Epithelial cell of prostate (primary cell): ENCODE measurements at regions not wholly inside any gene's neighbourhood (a gene's known extent, or its start where the extent isn't known, plus 50 kb on each side); places are given as distances from the start of the nearest gene placed in this dataset.
"Not testable (repeated sequence)": the region's sequence is repeated elsewhere in the genome, so short reads cannot be mapped to it uniquely, and the experiment has no call there.

Source experiments
- DNase-seq: peaks from one replicate; pipeline ENCODE4 v3.0.0-alpha.2; 2011; ENCODE audit warnings: low read depth, low spot score
- H3K27ac ChIP-seq: fragments of 450-650 bp; 2 replicates; pipeline ENCODE4 v1.5.1; 2017; ENCODE audit warnings: mild to moderate bottlenecking

DNA sequence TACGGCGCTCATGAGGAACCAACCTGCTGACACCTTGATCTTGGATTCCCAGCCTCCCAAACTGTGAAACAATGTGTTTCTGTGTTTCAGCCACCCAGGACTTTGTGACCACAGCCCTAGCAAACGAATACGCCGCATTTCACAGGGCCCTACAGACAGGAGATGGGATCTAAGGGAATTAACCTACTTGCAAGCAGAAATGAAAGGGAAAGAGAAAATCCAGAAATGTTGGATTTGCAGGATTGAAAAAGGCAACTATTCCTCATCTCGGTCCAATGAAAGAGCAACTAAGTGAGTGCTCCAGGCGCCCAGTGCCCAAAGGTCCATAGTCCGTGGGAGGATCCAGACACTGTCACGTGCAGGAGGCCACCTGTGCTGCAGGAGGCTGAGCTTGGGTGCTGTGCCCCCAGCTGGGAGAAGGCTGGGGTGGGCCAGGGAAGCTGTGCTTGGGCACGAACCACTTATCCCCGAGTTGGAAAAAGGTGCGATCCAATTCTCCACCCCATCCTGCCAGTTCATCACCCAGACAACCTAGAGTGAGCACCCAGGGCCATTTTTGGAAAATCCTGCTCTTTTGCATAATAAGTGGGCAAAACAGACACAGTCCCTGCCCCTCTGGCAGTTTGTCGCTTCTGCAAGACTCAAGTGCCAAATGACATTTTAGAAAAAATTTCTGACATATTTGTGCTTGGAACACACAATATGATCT is 177.9 kb downstream of the C9orf50 start:
- no peak for DNase-seq
- no peak overlapping the region for H3K27ac ChIP-seq

DNA sequence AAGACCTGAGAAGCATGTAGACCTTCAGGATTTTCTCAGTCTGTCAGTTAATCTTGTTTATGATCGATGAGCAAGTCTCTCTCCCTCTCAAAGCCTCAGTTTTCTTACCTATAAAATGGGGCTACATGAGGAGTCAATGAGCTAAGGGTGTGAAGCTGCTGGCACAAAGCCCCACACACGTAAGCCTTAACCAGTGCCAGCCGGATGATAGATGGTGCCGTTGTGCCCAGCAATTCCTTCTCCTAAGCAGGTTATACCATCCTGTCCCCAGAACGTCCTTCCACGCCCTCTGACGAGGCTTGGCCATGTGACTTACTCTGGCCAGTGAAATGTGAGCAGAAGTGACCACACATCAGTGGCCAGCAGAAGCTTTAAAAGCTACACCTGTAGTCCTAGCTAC is 179.0 kb downstream of the C9orf50 start:
- no peak for DNase-seq
- H3K27ac ChIP-seq: no peak overlapping the region

DNA sequence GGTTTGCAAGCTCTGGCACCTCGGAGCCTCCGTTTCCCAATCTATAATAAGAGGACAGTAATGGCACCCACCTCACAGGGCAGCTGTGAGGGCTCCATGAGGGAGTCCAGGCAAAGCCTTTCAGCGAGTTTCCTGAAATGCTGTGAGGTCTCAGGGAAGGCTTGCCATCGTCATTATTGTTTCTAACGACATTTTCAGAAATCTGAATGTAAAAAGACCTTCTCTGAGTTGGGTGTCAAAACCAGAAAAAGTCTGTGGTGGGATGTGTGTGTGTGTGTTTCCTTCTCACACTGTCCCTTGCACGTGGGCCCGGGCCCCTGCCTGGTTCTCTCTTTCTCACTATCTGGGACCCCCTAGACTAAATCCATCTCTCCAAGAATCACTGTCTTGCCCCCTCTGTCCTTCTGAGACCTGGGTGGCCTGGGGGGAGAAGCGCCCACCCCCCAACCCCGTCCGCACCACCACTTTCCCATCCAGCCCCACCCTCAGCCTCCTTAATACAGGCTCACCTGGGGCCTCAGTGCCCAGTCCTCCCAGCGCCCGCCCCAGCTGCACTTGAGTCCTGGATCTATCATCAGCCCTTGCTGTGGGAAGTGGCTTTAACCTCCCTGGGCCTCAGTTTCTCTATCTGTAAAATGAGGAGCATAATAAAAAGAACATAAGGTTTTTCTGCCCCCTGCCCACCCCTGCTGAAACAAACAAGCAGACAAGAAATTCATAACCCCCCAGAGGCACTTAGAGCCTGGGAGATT is 180.3 kb downstream of the C9orf50 start:
- no peak for DNase-seq

GRCh38 chr9:129439242-129439641 is 181.7 kb downstream of the C9orf50 start:
- no peak overlapping the region for H3K27ac ChIP-seq
- no peak for DNase-seq

More for the DNA sequence above, 180.3 kb downstream of the C9orf50 start:
- H3K27ac ChIP-seq: no peak overlapping the region

- no peak for DNase-seq
- H3K27ac ChIP-seq: no peak overlapping the region
These were observed 183.1 kb downstream of the C9orf50 start for GRCh38 chr9:129437626-129438323.

DNA sequence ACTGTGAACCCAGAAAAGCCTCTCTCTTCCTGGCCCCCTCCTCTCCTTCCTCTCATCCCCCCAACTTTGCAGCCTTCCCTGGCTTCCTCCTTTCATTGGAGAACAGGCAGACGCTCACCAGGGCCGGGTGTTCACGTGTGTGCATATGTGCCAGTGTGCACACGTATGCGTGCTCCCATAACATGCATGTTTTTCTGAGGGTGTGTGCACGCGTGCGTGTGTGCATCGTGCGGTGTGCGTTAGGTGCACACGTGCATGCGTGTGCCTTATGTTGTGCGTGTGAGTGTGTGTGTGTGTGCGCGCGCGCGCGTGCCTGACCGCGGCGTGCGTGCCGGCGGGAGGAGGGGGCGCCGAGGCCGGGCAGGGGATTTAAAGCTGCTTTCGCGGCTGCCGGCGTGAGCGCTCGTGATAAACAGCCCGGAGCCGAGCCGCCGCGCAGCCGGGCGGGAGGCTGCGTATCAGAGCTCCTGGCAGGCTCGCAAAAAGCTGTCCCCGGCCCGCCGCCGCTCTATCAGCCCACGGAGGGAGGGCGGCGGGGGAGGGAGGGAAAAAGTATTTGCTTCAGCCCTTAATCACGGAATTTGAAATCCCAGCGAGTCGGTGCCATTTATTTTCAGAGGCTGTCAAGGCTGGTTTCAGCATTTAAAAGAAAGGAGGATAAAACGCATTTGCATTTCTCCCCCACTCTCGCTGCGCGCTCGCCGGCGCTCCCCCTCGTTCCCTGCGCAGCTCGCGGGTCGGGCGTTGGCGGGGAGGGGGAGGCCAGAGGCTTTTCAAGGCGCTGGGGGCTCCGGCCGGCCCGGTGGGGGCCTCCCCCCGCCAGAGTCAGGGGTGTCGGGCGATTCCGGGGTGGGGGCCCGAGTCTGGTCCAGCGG is 183.9 kb downstream of the C9orf50 start:
- no peak for DNase-seq
- no peak overlapping the region for H3K27ac ChIP-seq

DNA sequence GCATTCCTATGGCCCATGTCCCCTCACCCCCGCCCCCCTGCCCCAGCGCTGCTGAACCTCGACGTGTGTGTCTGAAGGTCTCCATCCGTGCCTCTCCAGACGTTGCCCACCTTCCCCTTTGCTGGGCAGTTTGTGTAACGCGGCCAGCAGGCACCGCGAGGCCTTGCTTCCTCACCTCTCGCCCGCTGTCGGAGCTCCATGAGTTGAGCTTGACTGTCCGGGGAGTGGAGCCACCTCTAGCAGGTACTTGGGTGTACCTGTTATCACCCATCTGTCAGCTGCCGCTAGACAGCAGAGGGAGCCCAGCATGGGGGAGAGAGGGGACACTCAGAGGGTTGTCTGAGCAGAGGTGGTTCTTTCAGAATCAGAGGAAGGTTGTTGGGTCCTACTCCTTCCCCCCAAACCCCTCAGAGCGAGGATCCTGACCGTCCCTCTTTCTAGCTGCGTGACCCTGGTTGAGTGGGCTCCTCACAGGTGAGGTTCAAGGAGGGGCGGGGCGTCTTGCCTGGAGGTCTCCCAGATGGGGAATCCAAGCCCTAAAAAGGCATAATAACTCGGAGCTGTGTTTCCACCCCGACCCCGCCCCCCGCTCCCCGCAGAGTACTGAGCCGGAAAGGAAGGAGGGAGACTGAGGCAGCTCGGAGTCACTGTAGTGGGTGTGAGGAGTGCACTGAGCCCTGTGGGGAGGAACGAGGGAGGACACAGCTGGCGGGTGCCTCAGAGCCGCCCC is 184.7 kb downstream of the C9orf50 start:
- no peak for DNase-seq
- H3K27ac ChIP-seq: no peak overlapping the region

GRCh38 chr9:129435291-129435690 is 185.6 kb downstream of the C9orf50 start:
- H3K27ac ChIP-seq: no peak overlapping the region
- DNase-seq: no peak

- DNase-seq: no peak
- H3K27ac ChIP-seq: no peak overlapping the region
These were observed 186.7 kb downstream of the C9orf50 start for GRCh38 chr9:129434187-129434586.

DNA sequence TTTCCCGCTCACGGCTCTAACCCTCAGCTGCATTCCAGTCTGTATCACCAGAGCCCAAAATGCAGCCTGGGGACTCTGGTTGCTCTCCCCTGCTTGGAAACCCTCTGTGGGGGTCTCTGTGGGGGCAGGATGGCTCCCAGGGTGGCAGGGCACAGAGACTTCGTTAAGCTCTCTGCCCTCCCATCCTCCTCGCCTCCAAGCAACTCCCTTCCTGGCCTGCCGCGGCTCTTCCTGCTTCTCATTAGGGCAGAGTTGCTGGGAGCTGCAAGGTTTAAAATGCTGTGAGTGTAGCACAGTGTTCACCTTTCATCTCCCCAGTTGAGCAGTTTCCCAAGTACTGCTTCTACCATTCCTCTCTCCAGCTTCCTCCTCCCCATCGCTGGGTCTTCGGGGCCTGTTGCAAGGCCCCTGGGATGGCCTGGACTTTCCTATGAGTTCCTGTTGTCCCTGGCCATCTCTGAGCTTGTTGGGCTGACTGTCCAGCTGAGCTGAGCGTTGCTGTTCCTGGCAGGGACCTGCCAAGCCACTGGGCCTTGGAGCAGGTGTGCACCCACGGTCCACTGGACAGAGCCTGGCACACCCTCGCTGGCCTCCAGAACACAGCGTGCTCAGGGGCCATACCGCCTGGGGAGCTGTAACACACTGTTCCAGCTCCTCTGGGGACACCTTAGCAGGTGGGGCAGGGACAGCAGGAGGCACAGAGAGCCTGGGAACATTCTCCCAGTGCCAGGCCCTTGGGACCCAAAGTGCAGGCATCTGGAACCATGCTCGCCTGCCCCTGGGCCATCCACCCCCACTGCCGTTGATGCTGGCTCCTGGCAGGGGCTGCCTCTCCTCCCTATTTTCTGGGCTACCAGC is 188.4 kb downstream of the C9orf50 start:
- no peak for DNase-seq
- H3K27ac ChIP-seq: no peak overlapping the region

GRCh38 chr9:129430940-129431643 is 189.8 kb downstream of the C9orf50 start:
- H3K27ac ChIP-seq: no peak overlapping the region
- DNase-seq: no peak

GRCh38 chr9:129428864-129429577 is 191.9 kb downstream of the C9orf50 start:
- no peak overlapping the region for H3K27ac ChIP-seq
- no peak for DNase-seq

DNA sequence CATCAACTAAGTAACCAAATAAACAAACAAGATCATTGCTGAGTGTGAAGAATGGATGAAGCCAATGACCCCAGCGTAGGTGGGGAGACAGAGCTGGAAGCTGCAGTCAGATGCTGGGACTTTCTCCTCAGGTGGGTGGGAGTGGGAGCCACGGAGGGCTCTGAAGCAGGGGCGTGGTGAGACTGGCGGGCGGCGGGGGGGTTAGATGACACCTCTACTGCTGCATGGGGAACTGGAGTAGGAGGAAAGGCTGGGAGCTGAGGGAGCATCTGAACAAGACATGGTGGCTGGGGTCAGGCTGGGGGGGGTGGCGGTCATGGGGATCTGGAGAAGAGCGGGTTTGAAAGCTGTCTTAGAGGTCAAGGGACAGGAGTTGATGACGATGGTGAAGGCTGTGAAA is 193.8 kb downstream of the C9orf50 start:
- H3K27ac ChIP-seq: no peak overlapping the region
- DNase-seq: no peak

DNA sequence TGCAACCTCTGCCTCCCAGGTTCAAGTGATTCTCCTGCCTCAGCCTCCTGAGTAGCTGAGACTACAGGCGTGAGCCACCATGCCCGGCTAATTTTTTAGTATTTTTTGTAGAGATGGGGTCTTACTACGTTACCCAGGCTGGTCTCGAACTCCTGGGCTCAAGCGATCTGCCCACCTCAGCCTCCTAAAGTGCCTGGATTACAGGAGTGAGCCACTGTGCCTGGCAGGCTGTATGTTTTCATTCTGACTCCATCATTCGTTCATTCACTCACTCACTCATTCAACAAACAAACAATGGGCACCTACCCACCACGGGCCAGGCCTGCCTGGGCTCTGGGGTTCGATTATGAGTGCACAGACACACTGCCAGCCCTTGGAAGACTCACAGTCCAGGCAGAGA is 197.1 kb downstream of the C9orf50 start:
- not testable (repeated sequence) for DNase-seq

DNA sequence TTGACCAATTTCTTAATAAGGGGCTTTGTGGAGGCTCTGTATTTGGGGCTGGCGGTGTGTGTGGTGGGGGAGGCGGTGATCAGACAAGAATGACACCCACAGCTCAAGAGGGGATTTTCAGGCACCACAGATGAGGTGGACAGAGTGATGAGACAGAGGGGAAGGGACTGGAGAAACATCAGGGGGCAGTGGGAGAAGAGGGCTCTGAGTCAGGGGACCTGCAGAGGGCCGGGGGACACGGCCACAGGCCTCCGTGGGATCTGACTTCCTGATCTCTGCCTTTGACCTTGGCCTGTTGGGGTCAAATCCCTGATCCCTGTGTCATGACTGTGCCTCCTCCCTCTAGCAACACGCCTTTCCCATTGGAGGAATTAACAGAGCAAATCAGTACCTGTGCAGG is 197.7 kb downstream of the C9orf50 start:
- no peak overlapping the region for H3K27ac ChIP-seq
- DNase-seq: no peak

More for the DNA sequence above, 197.1 kb downstream of the C9orf50 start:
- H3K27ac ChIP-seq: not testable (repeated sequence)

- H3K27ac ChIP-seq: no peak overlapping the region
- DNase-seq: no peak
These were observed 198.1 kb downstream of the C9orf50 start for GRCh38 chr9:129422843-129423192.

- no peak for DNase-seq
- H3K27ac ChIP-seq: no peak overlapping the region
These were observed 198.7 kb downstream of the C9orf50 start for GRCh38 chr9:129422032-129422842.
